AG04450 (cell line): ENCODE measurements at regions not wholly inside any gene's neighbourhood (a gene's known extent, or its start where the extent isn't known, plus 50 kb on each side); places are given as distances from the start of the nearest gene placed in this dataset.
"Not testable (repeated sequence)": the region's sequence is repeated elsewhere in the genome, so short reads cannot be mapped to it uniquely, and the experiment has no call there.

ENCODE experiments used
- CTCF ChIA-PET: fragments of 300-600, 350-600 bp; formaldehyde crosslinking; extraction: SDS; loops from one replicate; lab custom pipeline; 2022; ENCODE audit warnings: antibody characterized with exemption, inconsistent platforms; lab: Charles Lee
- POLR2A ChIA-PET: fragments of 350-600 bp; formaldehyde crosslinking; extraction: SDS; loops from one replicate; lab custom pipeline; 2021; ENCODE audit warnings: antibody characterized with exemption, inconsistent platforms; lab: Yijun Ruan, JAX
- DNase-seq: peaks from one replicate; pipeline ENCODE4 v3.0.0-alpha.2; 2011; ENCODE audit warnings: low read depth, low spot score
- H3K27ac ChIP-seq: one replicate; pipeline ENCODE4 v1.5.1; 2012; ENCODE audit warnings: low read depth, low read length, control low read depth
- H3K27me3 ChIP-seq: one replicate; pipeline ENCODE4 v1.6.0; 2012; ENCODE audit warnings: low read length; ENCODE audit not compliant: control insufficient read depth, insufficient read depth
- H3K4me3 ChIP-seq: 2 replicates; pipeline ENCODE4 v1.5.1; 2011; ENCODE audit warnings: mild to moderate bottlenecking, low read depth, low read length, control low read depth
- H3K9me3 ChIP-seq: 2 replicates; pipeline ENCODE4 v1.5.1; 2012; ENCODE audit warnings: low read length; ENCODE audit not compliant: control insufficient read depth, insufficient read depth
- CTCF ChIP-seq: IDR thresholded peaks from 2 replicates; pipeline ENCODE4 v1.5.1; 2011; ENCODE audit warnings: low read depth, low read length, control low read depth, inconsistent platforms

GRCh38 chr2:94602466-94602865, 268.8 kb upstream of the TEKT4 start:
- ChIA-PET POLR2A (no interaction called here), CTCF (no interaction called here)
- peaks cover 44% of the 10 kb centered on the region for H3K9me3 ChIP-seq
- DNase-seq: no peak
- H3K27me3 ChIP-seq: no peaks in the 10 kb centered on the region
- H3K27ac ChIP-seq: no peak overlapping the region
- H3K4me3 ChIP-seq: no peak overlapping the region
- TF ChIP-seq CTCF: no peak

GRCh38 chr2:94622113-94622618, 249.1 kb upstream of the TEKT4 start:
- no peak overlapping the region for H3K27ac ChIP-seq
- ChIA-PET POLR2A (no interaction called here), CTCF (no interaction called here)
- no peak overlapping the region for H3K4me3 ChIP-seq
- peaks cover 13% of the 10 kb centered on the region for H3K9me3 ChIP-seq
- DNase-seq: no peak
- no peaks in the 10 kb centered on the region for H3K27me3 ChIP-seq
- no peak for TF ChIP-seq CTCF

GRCh38 chr2:94628953-94629352, 242.3 kb upstream of the TEKT4 start:
- CTCF ChIA-PET, H3K27me3 ChIP-seq, POLR2A ChIA-PET, H3K27ac ChIP-seq, H3K9me3 ChIP-seq, DNase-seq, H3K4me3 ChIP-seq: not testable (repeated sequence)

GRCh38 chr2:94641397-94641796, 229.8 kb upstream of the TEKT4 start:
- H3K9me3 ChIP-seq, POLR2A ChIA-PET, DNase-seq, H3K27ac ChIP-seq, H3K27me3 ChIP-seq, H3K4me3 ChIP-seq, CTCF ChIA-PET: not testable (repeated sequence)

- H3K27ac ChIP-seq, H3K27me3 ChIP-seq, CTCF ChIA-PET, H3K9me3 ChIP-seq, DNase-seq, POLR2A ChIA-PET, H3K4me3 ChIP-seq: not testable (repeated sequence)
Measured at GRCh38 chr2:94652131-94652530, 219.1 kb upstream of the TEKT4 start.

GRCh38 chr2:94669858-94670257, 201.4 kb upstream of the TEKT4 start:
- POLR2A ChIA-PET, CTCF ChIA-PET, DNase-seq, H3K27ac ChIP-seq, H3K4me3 ChIP-seq, H3K27me3 ChIP-seq, H3K9me3 ChIP-seq: not testable (repeated sequence)

GRCh38 chr2:94694236-94694635, 177.0 kb upstream of the TEKT4 start:
- H3K4me3 ChIP-seq, POLR2A ChIA-PET, H3K27me3 ChIP-seq, H3K27ac ChIP-seq, DNase-seq, H3K9me3 ChIP-seq, CTCF ChIA-PET: not testable (repeated sequence)

GRCh38 chr2:94708982-94709381, 162.2 kb upstream of the TEKT4 start:
- POLR2A ChIA-PET, H3K27me3 ChIP-seq, H3K9me3 ChIP-seq, H3K27ac ChIP-seq, DNase-seq, CTCF ChIA-PET, H3K4me3 ChIP-seq: not testable (repeated sequence)
